ENCODE measurements at regions not wholly inside any gene's neighbourhood (a gene's known extent, or its start where the extent isn't known, plus 50 kb on each side); places are given as distances from the start of the nearest gene placed in this dataset.
"Not testable (repeated sequence)": the region's sequence is repeated elsewhere in the genome, so short reads cannot be mapped to it uniquely, and the experiment has no call there.

DNA sequence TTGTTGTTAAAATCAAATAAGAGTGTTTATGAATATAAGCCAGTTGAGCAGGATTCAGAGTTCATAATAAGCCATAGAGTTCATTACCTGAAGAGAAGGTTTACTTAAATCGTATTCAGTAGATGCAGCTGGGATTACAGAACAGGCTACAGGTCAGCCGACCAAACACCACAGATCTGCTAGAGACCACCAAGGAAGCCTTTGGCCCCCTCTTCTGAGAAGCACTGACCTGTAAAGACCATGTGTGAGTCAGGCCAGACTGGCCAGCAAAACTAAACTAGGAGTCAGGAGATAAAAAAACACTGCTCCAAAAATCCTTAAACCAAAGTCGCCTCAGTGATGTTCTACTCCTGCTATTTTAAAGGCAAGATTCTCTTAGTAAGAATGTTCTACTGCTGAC, 1125.5 kb downstream of the FAT4 start:
- DNase-seq (ENCODE audit: low spot score), result no peak

DNA sequence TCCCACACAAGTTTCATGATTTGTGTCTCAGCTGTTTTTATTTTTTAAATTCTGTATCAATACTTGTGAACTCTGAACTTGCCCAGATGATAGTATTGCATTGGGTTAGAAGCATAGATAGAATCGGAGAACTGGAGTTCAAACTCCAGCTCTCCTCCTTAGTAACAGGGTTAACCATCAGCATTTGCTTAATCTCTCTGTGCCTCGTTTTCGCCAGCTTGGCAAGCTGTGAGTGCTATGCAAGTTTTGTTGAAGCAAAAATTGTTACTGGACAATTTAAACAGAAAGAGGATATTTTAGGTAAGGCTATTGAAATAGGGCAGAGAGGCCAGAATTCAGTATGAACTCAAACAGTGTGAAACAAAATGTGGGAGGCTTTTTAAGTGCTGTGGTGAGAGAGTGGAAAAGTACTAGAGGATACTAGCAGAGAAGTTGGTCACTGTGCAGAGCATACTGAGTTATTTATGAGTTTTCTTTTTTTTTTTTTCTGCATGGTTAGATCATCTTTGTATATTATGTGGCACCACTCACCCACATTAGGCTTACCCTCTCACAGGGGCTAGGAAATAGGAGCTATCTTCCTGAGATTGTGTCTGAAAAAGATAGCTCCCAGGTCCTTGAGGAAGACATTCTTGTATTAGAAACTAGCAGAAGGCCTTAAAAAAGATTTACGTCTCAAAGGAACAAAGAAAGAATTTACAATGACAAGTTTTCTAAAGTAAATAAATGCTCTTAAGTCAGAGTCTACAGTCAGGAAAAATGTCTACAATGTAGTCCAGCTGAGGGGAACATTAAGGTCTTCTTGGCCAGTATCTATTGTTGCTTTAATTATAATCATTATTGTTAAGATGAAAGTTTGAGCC, 1126.6 kb downstream of the FAT4 start:
- no peak for DNase-seq (ENCODE audit: low spot score)

DNA sequence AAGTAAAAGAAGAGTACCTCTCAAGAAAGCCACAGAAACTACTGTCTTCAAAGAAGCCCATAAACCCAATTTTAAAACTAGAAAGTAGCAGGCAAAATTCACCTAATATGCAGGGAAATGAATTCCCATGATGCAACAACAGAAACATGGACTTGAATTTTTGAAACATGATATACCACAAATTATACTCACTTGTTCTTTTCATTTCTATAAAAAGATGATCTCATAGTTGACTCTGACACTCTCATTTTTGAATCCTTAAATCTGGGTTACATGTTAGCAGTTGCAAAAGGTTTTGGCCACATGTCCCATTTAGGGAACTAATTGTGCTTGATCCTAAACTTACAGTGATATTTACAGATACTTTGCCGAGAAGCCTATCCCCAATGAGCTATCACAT, 1130.8 kb downstream of the FAT4 start:
- no peak for DNase-seq (ENCODE audit: low spot score)

- DNase-seq (ENCODE audit: low spot score), result no peak
These were observed 1132.2 kb downstream of the FAT4 start for GRCh38 chr4:126446917-126447316.

DNA sequence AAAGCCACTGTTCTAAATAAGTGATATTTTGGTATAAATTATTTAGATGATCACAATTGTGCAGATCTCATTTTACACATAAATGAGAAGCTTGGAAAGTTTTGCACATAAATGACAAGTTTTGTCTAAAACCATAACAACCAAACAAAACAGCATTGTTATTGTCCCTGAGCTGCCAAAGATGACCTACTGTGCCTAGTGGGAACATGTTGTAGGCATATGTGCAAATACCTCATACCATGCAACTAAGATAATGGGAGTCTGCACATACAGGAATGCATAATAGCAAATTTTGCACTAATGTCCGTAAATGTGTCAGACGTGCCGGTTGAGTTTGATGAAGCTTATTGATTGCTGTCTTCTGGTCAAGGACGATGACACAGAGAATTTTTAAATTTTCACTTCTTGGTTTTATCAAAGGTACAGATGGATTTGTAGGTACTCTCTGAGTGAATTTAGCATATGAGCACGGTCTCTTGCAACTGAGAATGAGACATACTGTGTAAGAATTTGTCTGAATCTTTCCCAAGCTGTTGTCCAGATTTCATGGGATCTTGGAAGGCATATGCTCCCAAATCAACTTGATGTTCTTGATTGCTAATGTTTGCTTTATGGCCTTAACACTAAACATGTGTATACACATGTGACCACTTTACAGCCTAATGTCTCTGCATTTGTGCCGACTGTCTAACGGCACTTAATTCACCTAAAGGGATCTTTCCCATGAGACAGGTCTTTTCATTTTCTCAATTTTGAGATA, 1133.5 kb downstream of the FAT4 start:
- DNase-seq (ENCODE audit: low spot score), result no peak

- no peak for DNase-seq (ENCODE audit: low spot score)
These were observed 1136.6 kb downstream of the FAT4 start for GRCh38 chr4:126451237-126451873.

GRCh38 chr4:126455865-126456264, 1141.1 kb downstream of the FAT4 start:
- DNase-seq (ENCODE audit: low spot score), result no peak

DNA sequence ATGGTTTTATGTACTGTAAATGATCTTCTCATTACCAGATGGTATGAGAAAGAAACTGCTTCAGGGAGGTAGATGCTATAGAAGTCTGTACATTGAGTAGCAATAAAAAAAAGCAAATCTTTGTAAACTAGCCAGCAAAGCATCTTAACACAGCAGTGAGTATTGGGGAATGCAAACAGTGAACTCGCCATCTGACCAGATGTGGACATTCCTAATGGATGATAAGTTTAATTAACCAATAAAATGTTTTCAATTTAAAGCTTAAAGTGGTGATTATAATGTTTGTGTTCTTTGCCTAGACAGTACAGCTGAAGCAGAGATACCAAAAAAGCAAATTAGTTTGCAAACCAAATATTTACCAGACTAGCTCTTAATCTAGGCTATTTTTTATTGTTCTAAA, 1144.2 kb downstream of the FAT4 start:
- no peak for DNase-seq (ENCODE audit: low spot score)

DNA sequence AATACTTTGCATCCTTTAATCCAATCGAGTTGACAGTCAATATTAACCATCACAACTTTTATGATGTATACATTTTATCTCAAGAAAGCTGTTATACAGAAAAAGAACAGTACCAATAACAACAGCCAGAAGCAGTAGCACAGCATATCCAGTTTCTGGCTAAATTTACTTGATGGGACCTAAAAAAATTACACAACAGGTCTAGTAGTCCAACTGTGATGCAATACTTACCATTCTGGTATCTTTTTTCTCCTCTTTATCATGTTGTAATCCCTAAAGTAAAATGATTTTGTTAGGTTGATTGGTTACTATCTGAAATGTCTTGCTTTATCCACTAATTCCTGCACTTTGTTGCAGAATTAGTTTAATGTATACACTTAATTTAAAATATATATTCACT, 1150.6 kb downstream of the FAT4 start:
- DNase-seq (ENCODE audit: low spot score), result no peak

DNA sequence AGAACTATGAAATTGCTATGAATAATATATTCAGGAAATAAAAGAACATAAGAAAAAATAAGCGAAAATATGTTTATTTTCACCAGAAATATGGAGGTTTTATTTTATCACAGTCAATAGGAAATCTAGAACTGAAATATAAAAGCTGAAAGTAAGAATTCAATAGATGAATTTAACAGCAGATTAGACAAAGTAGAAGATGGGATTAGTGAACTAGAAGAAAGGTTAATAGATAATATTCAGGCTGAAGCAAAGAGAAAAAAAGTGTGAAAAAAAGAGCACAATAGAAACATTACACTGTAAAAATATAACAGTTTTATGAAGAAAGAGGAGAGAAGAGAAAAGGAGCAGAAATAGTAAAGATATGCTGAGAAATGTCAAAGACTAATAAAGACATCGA, 1152.1 kb downstream of the FAT4 start:
- DNase-seq (ENCODE audit: low spot score), result no peak

- no peak for DNase-seq (ENCODE audit: low spot score)
These were observed 1153.4 kb downstream of the FAT4 start for GRCh38 chr4:126468144-126468543.

DNA sequence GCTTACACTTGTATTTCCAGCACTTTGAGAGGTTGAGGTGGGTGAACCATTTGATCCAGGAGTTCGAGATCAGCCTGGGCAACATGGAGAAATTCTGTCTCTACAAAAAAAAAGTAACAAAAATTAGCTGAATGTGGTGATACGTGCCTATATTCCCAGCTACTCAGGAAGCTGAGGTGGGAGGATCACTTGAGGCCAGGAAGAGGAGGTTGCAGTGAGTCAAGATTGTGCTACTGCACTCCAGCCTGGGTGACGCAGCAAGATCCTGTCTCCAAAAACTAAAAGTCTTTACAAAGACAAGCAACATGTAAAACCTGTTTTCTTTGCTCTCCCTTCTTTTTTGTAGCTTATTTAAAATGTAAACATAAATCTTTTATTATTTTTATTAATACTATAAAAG, 1156.1 kb downstream of the FAT4 start:
- no peak for DNase-seq (ENCODE audit: low spot score)

- no peak for DNase-seq (ENCODE audit: low spot score)
These were observed 1157.0 kb upstream of the INTU start for GRCh38 chr4:126475730-126476129.

- DNase-seq (ENCODE audit: low spot score), result no peak
These were observed 1153.0 kb upstream of the INTU start for GRCh38 chr4:126479709-126480108.

- DNase-seq (ENCODE audit: low spot score), result no peak
These were observed 1150.4 kb upstream of the INTU start for GRCh38 chr4:126482311-126482710.

- no peak for DNase-seq (ENCODE audit: low spot score)
These were observed 1146.4 kb upstream of the INTU start for GRCh38 chr4:126486377-126486776.

- DNase-seq (ENCODE audit: low spot score), result no peak
These were observed 1142.8 kb upstream of the INTU start for GRCh38 chr4:126489826-126490463.

- DNase-seq (ENCODE audit: low spot score), result no peak
These were observed 1137.5 kb upstream of the INTU start for GRCh38 chr4:126495163-126495752.

GRCh38 chr4:126512979-126513378, 1119.8 kb upstream of the INTU start:
- no peak for DNase-seq (ENCODE audit: low spot score)

- DNase-seq (ENCODE audit: low spot score), result no peak
These were observed 1119.2 kb upstream of the INTU start for GRCh38 chr4:126513596-126513995.

GRCh38 chr4:126520731-126521130, 1112.0 kb upstream of the INTU start:
- DNase-seq (ENCODE audit: low spot score), result no peak

DNA sequence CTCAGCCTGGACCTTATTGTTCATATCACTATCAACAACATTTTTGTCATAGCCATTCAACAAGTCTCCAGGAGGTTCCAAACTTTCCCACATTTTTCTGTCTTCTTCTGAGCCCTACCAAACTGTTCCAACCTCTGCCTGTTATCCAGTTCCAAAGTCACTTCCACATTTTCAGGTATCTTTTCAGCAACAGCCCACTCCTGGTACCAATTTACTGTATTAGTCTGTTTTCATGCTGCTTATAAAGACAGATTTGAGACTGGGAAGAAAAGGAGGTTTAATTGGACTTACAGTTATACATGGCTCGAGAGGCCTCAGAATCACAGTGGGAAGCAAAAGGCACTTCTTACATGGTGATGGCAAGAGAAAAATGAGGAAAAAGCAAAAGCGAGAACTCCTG, 1107.4 kb upstream of the INTU start:
- DNase-seq (ENCODE audit: low spot score), result not testable (repeated sequence)

Measured in RKO (cell line).